Amniotic stem cell (primary cell): ENCODE measurements at regions not wholly inside any gene's neighbourhood (a gene's known extent, or its start where the extent isn't known, plus 50 kb on each side); places are given as distances from the start of the nearest gene placed in this dataset.

Experiments
- DNase-seq: peaks from one replicate; lab custom pipeline; 2025; lab: John Stamatoyannopoulos, UW

DNA sequence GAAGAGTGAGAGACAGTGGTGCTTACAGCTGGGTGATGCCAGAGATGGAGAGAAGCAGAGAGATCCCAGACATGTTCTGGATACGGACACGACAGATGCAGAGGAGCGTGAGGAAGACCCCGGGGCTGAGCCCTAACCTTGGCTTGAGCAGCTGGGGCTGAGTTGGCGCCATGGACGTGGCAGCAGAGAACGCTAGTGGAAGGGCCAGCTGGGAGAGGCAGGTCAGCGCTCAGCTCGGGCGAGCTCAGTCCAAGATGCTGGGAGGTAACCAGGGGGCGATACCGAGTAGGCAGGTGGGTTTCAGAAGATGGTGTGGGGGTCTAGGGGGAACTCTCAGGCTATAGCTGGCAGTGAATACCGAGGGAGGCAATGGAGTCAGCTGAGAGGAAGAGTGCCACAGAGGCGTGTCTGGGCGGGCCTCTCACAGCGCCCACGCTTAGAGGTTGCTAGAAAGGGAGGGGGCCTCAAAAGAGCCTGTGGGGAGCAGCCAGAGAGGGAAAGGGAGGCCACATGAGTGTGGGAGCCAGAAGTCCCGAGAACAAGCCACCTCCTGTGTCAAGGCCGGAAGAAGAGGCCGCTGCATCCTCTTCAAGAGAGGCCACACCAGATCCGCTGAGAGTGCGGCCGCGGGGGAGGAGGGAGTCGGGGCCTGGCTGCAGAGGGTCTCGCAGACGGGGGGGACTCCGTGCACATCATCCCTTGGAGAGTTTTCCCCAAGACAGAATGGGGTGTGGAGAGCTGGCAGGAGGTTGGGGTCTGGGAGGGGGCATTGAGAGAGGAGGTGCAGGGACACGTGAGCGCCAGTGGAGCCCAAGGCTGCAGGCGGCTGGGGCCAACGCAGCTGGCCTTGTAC is 57.0 kb upstream of the DIO3 start:
- no peak for DNase-seq

- DNase-seq = no peak
Observed at GRCh38 chr14:101505236-101505970, 55.9 kb upstream of the DIO3 start.

- no peak for DNase-seq
Observed at GRCh38 chr14:101506211-101506925, 54.9 kb upstream of the DIO3 start.

- DNase-seq = no peak
Observed at GRCh38 chr14:101506926-101507835, 54.1 kb upstream of the DIO3 start.

DNA sequence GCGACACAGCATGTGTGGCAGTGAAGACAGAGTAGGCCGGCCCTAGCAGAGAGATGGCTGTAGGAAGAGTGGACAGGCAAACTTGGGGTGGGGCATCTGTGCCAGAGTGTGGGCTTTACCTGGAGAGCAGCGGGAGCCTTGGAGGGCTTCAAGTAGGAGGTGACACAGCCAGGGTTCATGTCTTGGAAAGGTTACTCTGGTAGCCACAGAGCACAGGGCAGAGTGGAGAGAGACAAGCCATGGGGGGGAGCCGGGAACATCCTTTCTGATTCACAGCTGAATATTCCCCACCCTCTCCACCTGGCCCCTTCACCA is 53.5 kb upstream of the DIO3 start:
- DNase-seq = no peak

GRCh38 chr14:101508196-101508947 is 52.9 kb upstream of the DIO3 start:
- no peak for DNase-seq

DNA sequence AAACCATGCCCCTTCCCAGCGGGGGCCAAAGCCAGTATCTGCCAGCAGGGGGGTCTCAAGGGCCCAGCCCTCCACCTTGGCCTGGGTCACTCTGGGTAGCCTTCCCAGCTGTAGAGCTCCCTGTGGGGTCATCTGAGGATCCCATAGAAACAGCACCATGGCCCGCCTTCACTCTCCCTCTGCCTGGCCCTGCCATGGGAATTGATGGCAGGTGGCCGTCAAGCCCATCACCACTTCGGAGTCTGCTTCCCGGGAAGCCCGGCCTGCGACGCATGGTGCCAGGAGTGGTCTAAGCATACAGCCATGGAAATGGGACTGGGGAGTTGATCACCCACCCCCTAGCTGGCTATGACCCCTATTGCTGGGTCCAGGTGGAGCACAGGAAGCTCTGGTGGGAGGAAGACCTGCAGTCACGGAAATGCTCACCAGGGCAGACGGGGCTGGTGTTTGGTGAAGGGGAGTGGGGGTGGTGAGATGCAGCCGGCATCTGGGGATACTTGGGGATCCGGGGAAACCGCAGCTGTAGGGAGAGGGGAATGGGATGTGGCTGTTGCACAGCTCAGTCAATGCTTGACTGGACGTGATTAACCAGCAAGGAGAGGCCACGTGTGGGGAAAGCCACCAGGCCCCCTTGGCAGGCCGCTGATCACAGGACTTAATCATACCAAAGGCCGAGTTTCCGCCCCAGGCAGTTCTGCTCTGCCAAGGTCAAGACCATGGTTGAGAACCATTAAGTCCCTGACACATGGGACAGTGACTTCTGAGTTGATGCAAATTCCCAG is 52.2 kb upstream of the DIO3 start:
- no peak for DNase-seq

DNA sequence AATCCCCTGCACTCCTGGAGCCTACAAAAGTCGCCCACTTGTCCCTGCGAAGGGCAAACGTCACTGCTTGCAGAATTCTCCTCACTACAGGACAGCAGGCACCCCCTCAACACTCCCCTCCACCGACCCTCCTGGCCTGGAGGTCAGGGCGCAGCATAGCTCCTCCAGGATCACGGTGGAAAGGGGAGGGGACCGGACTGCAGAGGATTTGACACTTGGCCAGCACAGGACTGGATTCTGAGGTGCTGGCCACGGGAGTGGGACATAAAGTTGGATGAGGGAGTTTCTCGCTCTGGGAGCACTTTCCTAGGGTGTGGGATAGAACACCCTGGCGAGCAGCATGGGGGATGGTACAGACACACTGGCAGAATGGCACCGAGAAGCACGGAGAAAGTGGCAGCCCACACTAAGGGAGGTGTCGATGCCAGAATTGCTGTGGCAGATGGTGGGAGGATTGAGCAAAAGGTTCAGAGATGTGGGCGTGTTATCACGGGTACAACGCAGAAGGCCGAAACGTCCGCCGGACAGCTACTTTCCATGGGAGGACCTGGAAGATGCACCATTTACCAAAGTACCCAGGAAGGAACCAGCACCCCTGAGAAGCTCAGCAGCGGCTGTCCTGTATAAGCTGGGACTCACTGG is 51.4 kb upstream of the DIO3 start:
- no peak for DNase-seq

GRCh38 chr14:101511199-101511598 is 50.1 kb upstream of the DIO3 start:
- DNase-seq = no peak
